Endothelial cell of umbilical vein (primary cell): ENCODE measurements at regions not wholly inside any gene's neighbourhood (a gene's known extent, or its start where the extent isn't known, plus 50 kb on each side); places are given as distances from the start of the nearest gene placed in this dataset.

Experiments
- BruUV-seq: library from RNA; stranded (reverse); fragments of 400-500 nt; replicated peaks from 2 replicates; lab custom pipeline; 2021; lab: Mats Ljungman, UMichigan
- CTCF ChIA-PET: fragments of 300-600, 350-600 bp; sonication (Branson Sonifier 250); formaldehyde crosslinking; loops from one replicate; lab custom pipeline; 2021; ENCODE audit warnings: antibody characterized with exemption, inconsistent platforms; lab: Charles Lee
- POLR2A ChIA-PET: fragments of 300-600, 350-600 bp; sonication (Branson Sonifier 250); formaldehyde crosslinking; loops from one replicate; lab custom pipeline; 2021; ENCODE audit warnings: antibody characterized with exemption, inconsistent platforms; lab: Charles Lee
- DNase-seq: peaks from one replicate; pipeline ENCODE4 v3.0.0-alpha.2; 2011; ENCODE audit warnings: low read depth, low spot score
- FAIRE-seq: peaks from 2 replicates; lab custom pipeline; 2011; peaks lifted over from hg19 to GRCh38; lab: Jason Lieb, UNC
- H2AFZ ChIP-seq: 2 replicates; pipeline ENCODE4 v1.6.0; 2012; ENCODE audit warnings: low read depth, low read length, control low read depth, inconsistent platforms
- H3K27ac ChIP-seq: 2 replicates; pipeline ENCODE4 v1.5.1; 2011; ENCODE audit warnings: low read depth, mild to moderate bottlenecking, control low read depth, low read length, moderate library complexity; ENCODE audit not compliant: insufficient read depth
- H3K27me3 ChIP-seq, 2 experiments: 2 replicates each; pipeline versions ENCODE4 v1.6.0 to v1.6.1; 2011; ENCODE audit warnings: low read length in 2 of 2, mixed read lengths in 1 of 2; ENCODE audit not compliant: control insufficient read depth in 2 of 2, insufficient read depth in 2 of 2
- H3K36me3 ChIP-seq, 2 experiments: 2 replicates in 1 of 2; 3 replicates in 1 of 2; pipeline ENCODE4 v1.5.1; 2011; ENCODE audit warnings: low read length in 2 of 2, mild to moderate bottlenecking in 1 of 2, moderate library complexity in 1 of 2; ENCODE audit not compliant: control insufficient read depth in 2 of 2, insufficient read depth in 2 of 2; ENCODE audit errors: extremely low read depth in 1 of 2
- H3K4me1 ChIP-seq: 3 replicates; pipeline ENCODE4 v1.5.1; 2011; ENCODE audit warnings: mild to moderate bottlenecking, low read length; ENCODE audit not compliant: control insufficient read depth, insufficient read depth; ENCODE audit errors: extremely low read depth
- H3K4me2 ChIP-seq: 2 replicates; pipeline ENCODE4 v1.6.1; 2011; ENCODE audit warnings: low read length, control low read depth, mixed read lengths; ENCODE audit not compliant: insufficient read depth
- H3K4me3 ChIP-seq, 3 experiments: fragments of 200-600 bp in 1 of 3; sonication (generic), shearing (Covaris generic) in 1 of 3; replicated peaks in 1 of 3; 2 replicates each; pipeline ENCODE4 v1.5.1; 2011 to 2016; ENCODE audit warnings: control low read depth in 3 of 3, low read length in 3 of 3, mild to moderate bottlenecking in 2 of 3, inconsistent platforms in 1 of 3, low read depth in 1 of 3, moderate library complexity in 1 of 3; ENCODE audit not compliant: insufficient read depth in 1 of 3
- H3K79me2 ChIP-seq: 2 replicates; pipeline ENCODE4 v1.6.0; 2012; ENCODE audit warnings: low read length, inconsistent platforms; ENCODE audit not compliant: control insufficient read depth, insufficient read depth
- H3K9ac ChIP-seq: replicated peaks from 2 replicates; pipeline ENCODE3; 2011; ENCODE audit warnings: low read length, control low read depth; ENCODE audit not compliant: insufficient read depth; ENCODE audit errors: extremely low read depth
- H3K9me1 ChIP-seq: replicated peaks from 3 replicates; pipeline ENCODE4 v1.6.0; 2011; ENCODE audit warnings: mild to moderate bottlenecking, low read length; ENCODE audit not compliant: control insufficient read depth, insufficient read depth; ENCODE audit errors: extremely low read depth
- H3K9me3 ChIP-seq: replicated peaks from 2 replicates; pipeline ENCODE4 v1.5.1; 2012; ENCODE audit warnings: low read length, inconsistent platforms; ENCODE audit not compliant: control insufficient read depth, insufficient read depth
- H4K20me1 ChIP-seq: replicated peaks from 2 replicates; pipeline ENCODE3; 2011; ENCODE audit warnings: mild to moderate bottlenecking, low read length; ENCODE audit not compliant: control insufficient read depth, insufficient read depth; ENCODE audit errors: extremely low read depth
- CTCF ChIP-seq, 2 donors: IDR thresholded peaks; 1 replicate in 1 of 2; 2 replicates in 1 of 2; pipeline ENCODE4 v1.5.1; 2011; ENCODE audit warnings: low read length in 2 of 2, mild to moderate bottlenecking in 2 of 2, moderate library complexity in 2 of 2, control low read depth in 1 of 2, inconsistent platforms in 1 of 2, low read depth in 1 of 2; ENCODE audit not compliant: insufficient read depth in 1 of 2; ENCODE audit errors: extremely low read depth in 1 of 2
- EZH2 ChIP-seq: IDR thresholded peaks from 2 replicates; pipeline ENCODE4 v1.6.1; 2012; ENCODE audit warnings: borderline replicate concordance, low read depth, mild to moderate bottlenecking, moderate library complexity, low read length, inconsistent platforms; ENCODE audit not compliant: severe bottlenecking
- FOS ChIP-seq: IDR thresholded peaks from 2 replicates; pipeline ENCODE4 v1.6.1; 2011; ENCODE audit warnings: mild to moderate bottlenecking, low read length, moderate library complexity, borderline replicate concordance; ENCODE audit not compliant: insufficient read depth
- GATA2 ChIP-seq: IDR thresholded peaks from 2 replicates; pipeline ENCODE4 v1.7.0; 2011; ENCODE audit warnings: low read depth, mild to moderate bottlenecking, moderate library complexity, mixed read lengths, low read length; ENCODE audit not compliant: insufficient read length, insufficient read depth
- JUN ChIP-seq: IDR thresholded peaks from 2 replicates; pipeline ENCODE4 v1.6.1; 2011; ENCODE audit warnings: borderline replicate concordance, low read depth; ENCODE audit not compliant: insufficient read length, insufficient read depth
- MYC ChIP-seq: IDR thresholded peaks from one replicate; pipeline ENCODE4 v1.6.1; 2011; ENCODE audit warnings: mild to moderate bottlenecking, low read depth, low read length
- POLR2AphosphoS5 ChIP-seq: IDR thresholded peaks from 2 replicates; pipeline ENCODE4 v1.6.1; 2012; ENCODE audit warnings: low read depth, mild to moderate bottlenecking, control low read depth, low read length, moderate library complexity; ENCODE audit not compliant: insufficient read depth
- dilution Hi-C: fragments of 300-500 bp; cut with MboI; formaldehyde crosslinking; loops from one replicate; pipeline ENCODE4 v1.15.0; 2019; ENCODE audit warnings: low sequenced_read_pairs; ENCODE audit not compliant: extremely low pct_ligation_motif_present
- intact Hi-C: fragments of 100-400 bp; cut with micrococcal nuclease; formaldehyde crosslinking; loops from one replicate; pipeline ENCODE4 v1.10.0; 2022

- no TSS peak for BruUV-seq
- CTCF ChIA-PET, result no interaction called here
- Histone ChIP-seq H3K79me2 (no peaks in the 10 kb centered on the region), H3K4me3 (no peak overlapping the region), H2AFZ (no peak overlapping the region), H3K9me3 (peaks cover 6% of the 10 kb centered on the region), H4K20me1 (no peaks in the 10 kb centered on the region), H3K27ac (no peak overlapping the region), H3K9ac (no peak overlapping the region), H3K4me1 (no peaks in the 10 kb centered on the region), H3K4me2 (no peak overlapping the region), H3K36me3 (no peaks in the 10 kb centered on the region), H3K9me1 (no peaks in the 10 kb centered on the region), H3K27me3 (no peaks in the 10 kb centered on the region)
- POLR2A ChIA-PET, result no interaction called here
- no peak for TF ChIP-seq FOS
- no peak for TF ChIP-seq CTCF (IDR thresholded peaks at IDR 0.05; ENCODE audit: extremely low read depth in 1 of 2, insufficient read depth in 1 of 2, low read depth in 1 of 2, low read length in 2 of 2)
- TF ChIP-seq JUN, result no peak
- no peak for TF ChIP-seq EZH2
- TF ChIP-seq MYC, result no peak
- TF ChIP-seq GATA2, result no peak
- no peak for TF ChIP-seq POLR2AphosphoS5
- DNase-seq (no peak), FAIRE-seq (no peak)
- intact Hi-C loops (no loop called here), dilution Hi-C loops (no loop called here)
These were observed 295.3 kb upstream of the COBL start for GRCh38 chr7:51611937-51612336.
